CD4-positive, CD25-positive, alpha-beta regulatory T cell (primary cell): ENCODE measurements at regions not wholly inside any gene's neighbourhood (a gene's known extent, or its start where the extent isn't known, plus 50 kb on each side); places are given as distances from the start of the nearest gene placed in this dataset.

Source experiments
- ATAC-seq, 2 donors: fragments of 150-1000 bp; cut with Tn5 transposase; one replicate each; pipeline ENCODE4 v1.10.0; 2021; ENCODE audit warnings: low read depth in 2 of 2, moderate number of reproducible peaks in 2 of 2, moderate library complexity in 1 of 2
- DNase-seq, 3 donors: peaks; one replicate each; pipeline versions ENCODE4 v3.0.0 to v3.0.0-alpha.2; 2012 to 2022; ENCODE audit warnings: mixed read lengths in 1 of 3
- H3K27ac ChIP-seq: one replicate; pipeline ENCODE4 v1.7.0; 2013; ENCODE audit warnings: mild to moderate bottlenecking, low read length; ENCODE audit not compliant: insufficient read depth, poor library complexity, severe bottlenecking
- H3K27me3 ChIP-seq: one replicate; pipeline ENCODE4 v1.7.0; 2013; ENCODE audit warnings: low read length; ENCODE audit not compliant: control insufficient read depth, insufficient read depth
- H3K36me3 ChIP-seq: one replicate; pipeline ENCODE4 v1.7.0; 2013; ENCODE audit warnings: mild to moderate bottlenecking, low read length, moderate library complexity; ENCODE audit not compliant: control insufficient read depth, insufficient read depth
- H3K4me1 ChIP-seq: 2 replicates; pipeline ENCODE4 v1.7.0; 2013; ENCODE audit warnings: mild to moderate bottlenecking, low read length; ENCODE audit not compliant: insufficient read depth, control insufficient read depth, poor library complexity, severe bottlenecking
- H3K4me3 ChIP-seq: one replicate; pipeline ENCODE4 v1.7.0; 2013; ENCODE audit warnings: low read depth, mild to moderate bottlenecking, low read length, moderate library complexity
- H3K9me3 ChIP-seq, 2 experiments: 1 replicate in 1 of 2; 2 replicates in 1 of 2; pipeline ENCODE4 v1.7.0; 2013; ENCODE audit warnings: low read length in 2 of 2, mild to moderate bottlenecking in 1 of 2, moderate library complexity in 1 of 2; ENCODE audit not compliant: control insufficient read depth in 2 of 2
- H3K27ac Mint-ChIP-seq, 3 donors: one replicate each; pipeline ENCODE4 v1.8.0; 2020 to 2022; ENCODE audit warnings: mild to moderate bottlenecking in 3 of 3, mixed read lengths in 3 of 3, moderate library complexity in 2 of 3
- H3K27me3 Mint-ChIP-seq: one replicate; pipeline ENCODE4 v1.8.0; 2022; ENCODE audit warnings: mild to moderate bottlenecking, mixed read lengths
- H3K36me3 Mint-ChIP-seq: one replicate; pipeline ENCODE4 v1.8.0; 2020; ENCODE audit warnings: mixed read lengths
- H3K4me1 Mint-ChIP-seq, 4 donors: one replicate each; pipeline ENCODE4 v1.8.0; 2020 to 2022; ENCODE audit warnings: mixed read lengths in 4 of 4, mild to moderate bottlenecking in 1 of 4
- H3K4me3 Mint-ChIP-seq, 4 donors: one replicate each; pipeline ENCODE4 v1.8.0; 2020 to 2022; ENCODE audit warnings: mild to moderate bottlenecking in 4 of 4, mixed read lengths in 4 of 4, moderate library complexity in 3 of 4
- H3K9me3 Mint-ChIP-seq, 7 donors: one replicate each; pipeline ENCODE4 v1.8.0; 2020 to 2022; ENCODE audit warnings: mixed read lengths in 7 of 7, mild to moderate bottlenecking in 3 of 7, moderate library complexity in 2 of 7

- H3K9me3 Mint-ChIP-seq = peaks cover 0 to 3% (median 0%) of the 10 kb centered on the region in 7 donors
- H3K36me3 Mint-ChIP-seq = no peaks in the 10 kb centered on the region
- H3K36me3 ChIP-seq = no peaks in the 10 kb centered on the region
- no peaks in the 10 kb centered on the region for H3K4me1 Mint-ChIP-seq
- no peaks in the 10 kb centered on the region for H3K9me3 ChIP-seq
- DNase-seq (no peak), ATAC-seq (no peak)
- H3K4me1 ChIP-seq = peaks cover 3% of the 10 kb centered on the region
- no peak overlapping the region for H3K27ac Mint-ChIP-seq
- no peak overlapping the region for H3K4me3 ChIP-seq
- H3K27me3 ChIP-seq = peaks cover 11% of the 10 kb centered on the region
- peaks cover 28% of the 10 kb centered on the region for H3K27me3 Mint-ChIP-seq
- no peak overlapping the region for H3K4me3 Mint-ChIP-seq
- no peak overlapping the region for H3K27ac ChIP-seq
Measured at GRCh38 chr2:204278454-204278853, 266.8 kb upstream of the PARD3B start.

GRCh38 chr2:204279819-204280218 is 265.5 kb upstream of the PARD3B start:
- Histone ChIP-seq H3K36me3 (no peaks in the 10 kb centered on the region), H3K27me3 (peaks cover 8% of the 10 kb centered on the region), H3K27ac (no peak overlapping the region), H3K4me1 (peaks cover 3% of the 10 kb centered on the region), H3K4me3 (no peak overlapping the region), H3K9me3 (no peaks in the 10 kb centered on the region)
- Mint-ChIP-seq H3K27me3 (peaks cover 35% of the 10 kb centered on the region), H3K4me3 (no peak overlapping the region), H3K36me3 (no peaks in the 10 kb centered on the region), H3K9me3 (peaks cover 0 to 3% (median 0%) of the 10 kb centered on the region in 7 donors), H3K4me1 (no peaks in the 10 kb centered on the region), H3K27ac (no peak overlapping the region)
- DNase-seq (no peak), ATAC-seq (no peak)

- Histone ChIP-seq H3K4me3 (no peak overlapping the region), H3K4me1 (peaks cover 3% of the 10 kb centered on the region), H3K27me3 (peaks cover 8% of the 10 kb centered on the region), H3K27ac (no peak overlapping the region), H3K9me3 (no peaks in the 10 kb centered on the region), H3K36me3 (no peaks in the 10 kb centered on the region)
- H3K4me1 Mint-ChIP-seq = no peaks in the 10 kb centered on the region
- ATAC-seq = no peak
- H3K27ac Mint-ChIP-seq = no peak overlapping the region
- no peak for DNase-seq
- H3K9me3 Mint-ChIP-seq = peaks cover 0 to 3% (median 0%) of the 10 kb centered on the region in 7 donors
- peaks cover 38% of the 10 kb centered on the region for H3K27me3 Mint-ChIP-seq
- H3K36me3 Mint-ChIP-seq = no peaks in the 10 kb centered on the region
- no peak overlapping the region for H3K4me3 Mint-ChIP-seq
Measured at GRCh38 chr2:204280262-204280668, 265.0 kb upstream of the PARD3B start.

- H3K27me3 ChIP-seq = peaks cover 11% of the 10 kb centered on the region
- H3K27ac ChIP-seq = no peak overlapping the region
- H3K4me3 ChIP-seq = no peak overlapping the region
- no peaks in the 10 kb centered on the region for H3K36me3 ChIP-seq
- peaks cover 0 to 3% (median 0%) of the 10 kb centered on the region in 7 donors for H3K9me3 Mint-ChIP-seq
- DNase-seq (no peak), ATAC-seq (no peak)
- no peak overlapping the region for H3K4me3 Mint-ChIP-seq
- H3K27me3 Mint-ChIP-seq = peaks cover 34% of the 10 kb centered on the region
- peaks cover 3% of the 10 kb centered on the region for H3K4me1 ChIP-seq
- no peaks in the 10 kb centered on the region for H3K4me1 Mint-ChIP-seq
- H3K27ac Mint-ChIP-seq = no peak overlapping the region
- H3K9me3 ChIP-seq = no peaks in the 10 kb centered on the region
- H3K36me3 Mint-ChIP-seq = no peaks in the 10 kb centered on the region
Measured at GRCh38 chr2:204282081-204282480, 263.2 kb upstream of the PARD3B start.

GRCh38 chr2:204282525-204282924 is 262.8 kb upstream of the PARD3B start:
- H3K4me1 Mint-ChIP-seq = no peaks in the 10 kb centered on the region
- H3K27me3 Mint-ChIP-seq = peaks cover 38% of the 10 kb centered on the region

GRCh38 chr2:204289066-204289465 is 256.2 kb upstream of the PARD3B start:
- H3K4me1 Mint-ChIP-seq = no peaks in the 10 kb centered on the region
- peaks cover 19% of the 10 kb centered on the region for H3K27me3 Mint-ChIP-seq
- DNase-seq (no peak), ATAC-seq (no peak)
- H3K9me3 ChIP-seq = no peaks in the 10 kb centered on the region
- no peak overlapping the region for H3K27ac Mint-ChIP-seq
- H3K36me3 ChIP-seq = no peaks in the 10 kb centered on the region
- no peak overlapping the region for H3K27ac ChIP-seq
- no peaks in the 10 kb centered on the region for H3K4me1 ChIP-seq
- H3K4me3 ChIP-seq = no peak overlapping the region
- no peak overlapping the region for H3K4me3 Mint-ChIP-seq
- H3K9me3 Mint-ChIP-seq = peaks cover 0 to 4% (median 0%) of the 10 kb centered on the region in 7 donors
- H3K27me3 ChIP-seq = peaks cover 10% of the 10 kb centered on the region
- H3K36me3 Mint-ChIP-seq = no peaks in the 10 kb centered on the region

More at GRCh38 chr2:204282525-204282924, 262.8 kb upstream of the PARD3B start:
- no peak overlapping the region for H3K27ac ChIP-seq
- H3K36me3 Mint-ChIP-seq = no peaks in the 10 kb centered on the region
- DNase-seq (no peak), ATAC-seq (no peak)
- no peak overlapping the region for H3K4me3 ChIP-seq
- H3K9me3 ChIP-seq = no peaks in the 10 kb centered on the region
- H3K27ac Mint-ChIP-seq = no peak overlapping the region
- H3K4me1 ChIP-seq = peaks cover 3% of the 10 kb centered on the region
- peaks cover 0 to 3% (median 0%) of the 10 kb centered on the region in 7 donors for H3K9me3 Mint-ChIP-seq
- H3K36me3 ChIP-seq = no peaks in the 10 kb centered on the region
- H3K4me3 Mint-ChIP-seq = no peak overlapping the region
- peaks cover 11% of the 10 kb centered on the region for H3K27me3 ChIP-seq

GRCh38 chr2:204292439-204292838 is 252.8 kb upstream of the PARD3B start:
- ATAC-seq = no peak
- H3K27me3 ChIP-seq = peaks cover 10% of the 10 kb centered on the region
- no peak overlapping the region for H3K4me3 ChIP-seq
- H3K9me3 ChIP-seq = no peaks in the 10 kb centered on the region
- Mint-ChIP-seq H3K4me3 (no peak overlapping the region), H3K27ac (no peak overlapping the region), H3K27me3 (peaks cover 10% of the 10 kb centered on the region), H3K36me3 (no peaks in the 10 kb centered on the region), H3K9me3 (peaks cover 0 to 4% (median 0%) of the 10 kb centered on the region in 7 donors), H3K4me1 (no peaks in the 10 kb centered on the region)
- no peak overlapping the region for H3K27ac ChIP-seq
- no peaks in the 10 kb centered on the region for H3K36me3 ChIP-seq
- DNase-seq = no peak
- H3K4me1 ChIP-seq = no peaks in the 10 kb centered on the region

GRCh38 chr2:204293884-204294747 is 251.2 kb upstream of the PARD3B start:
- H3K27me3 ChIP-seq = peaks cover 9% of the 10 kb centered on the region
- H3K9me3 ChIP-seq = no peaks in the 10 kb centered on the region
- Mint-ChIP-seq H3K27ac (no peak overlapping the region), H3K9me3 (peaks cover 0 to 3% (median 0%) of the 10 kb centered on the region in 7 donors), H3K36me3 (no peaks in the 10 kb centered on the region), H3K27me3 (peaks cover 4% of the 10 kb centered on the region), H3K4me3 (no peak overlapping the region), H3K4me1 (no peaks in the 10 kb centered on the region)
- H3K27ac ChIP-seq = no peak overlapping the region
- H3K4me3 ChIP-seq = no peak overlapping the region
- ATAC-seq (no peak), DNase-seq (no peak)
- no peaks in the 10 kb centered on the region for H3K36me3 ChIP-seq
- no peaks in the 10 kb centered on the region for H3K4me1 ChIP-seq
